Activated T-cell treated with anti-CD3 and anti-CD28 coated beads for 1 hour (primary cell): ENCODE measurements at regions not wholly inside any gene's neighbourhood (a gene's known extent, or its start where the extent isn't known, plus 50 kb on each side); places are given as distances from the start of the nearest gene placed in this dataset.
"Not testable (repeated sequence)": the region's sequence is repeated elsewhere in the genome, so short reads cannot be mapped to it uniquely, and the experiment has no call there.

ENCODE experiments used
- DNase-seq: peaks from one replicate; pipeline ENCODE4 v3.0.0-alpha.2; 2020; ENCODE audit warnings: low read depth

- no peak for DNase-seq
Observed at GRCh38 chr6:141394125-141394536, 738.6 kb upstream of the GJE1 start.

DNA sequence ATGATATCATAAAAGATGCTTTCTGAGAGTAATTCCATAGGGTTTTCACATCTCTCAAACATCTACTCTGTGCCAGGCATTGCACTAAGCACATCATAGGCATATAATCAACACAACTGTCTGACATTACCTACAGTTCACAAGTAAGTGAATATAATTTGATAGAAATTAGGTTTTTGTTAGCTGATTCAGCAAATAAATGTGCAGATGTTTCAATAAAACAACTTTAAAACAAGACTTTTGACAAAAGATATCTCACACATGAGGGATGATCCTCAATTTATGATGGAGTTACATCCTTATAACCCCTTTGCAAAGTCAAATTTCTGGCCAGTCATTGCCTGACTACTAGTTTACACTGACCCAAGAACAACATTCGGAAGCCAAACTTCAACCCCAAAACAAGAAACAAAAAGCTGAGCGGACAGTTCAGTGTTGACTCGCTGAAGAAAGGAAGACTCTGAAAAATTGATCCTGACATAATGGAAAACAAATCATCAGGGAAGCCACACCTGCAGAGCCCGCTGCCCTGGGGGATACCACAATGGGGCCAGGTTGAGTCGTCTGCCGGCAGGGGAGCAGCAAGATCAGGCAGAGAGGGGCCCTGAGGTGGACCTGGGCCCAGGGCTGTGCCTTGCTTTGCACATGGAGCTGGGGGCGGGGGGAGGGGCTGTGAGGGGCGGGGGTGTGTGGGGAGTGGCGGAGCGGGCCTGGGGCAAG, 739.2 kb upstream of the GJE1 start:
- DNase-seq, result no peak

DNA sequence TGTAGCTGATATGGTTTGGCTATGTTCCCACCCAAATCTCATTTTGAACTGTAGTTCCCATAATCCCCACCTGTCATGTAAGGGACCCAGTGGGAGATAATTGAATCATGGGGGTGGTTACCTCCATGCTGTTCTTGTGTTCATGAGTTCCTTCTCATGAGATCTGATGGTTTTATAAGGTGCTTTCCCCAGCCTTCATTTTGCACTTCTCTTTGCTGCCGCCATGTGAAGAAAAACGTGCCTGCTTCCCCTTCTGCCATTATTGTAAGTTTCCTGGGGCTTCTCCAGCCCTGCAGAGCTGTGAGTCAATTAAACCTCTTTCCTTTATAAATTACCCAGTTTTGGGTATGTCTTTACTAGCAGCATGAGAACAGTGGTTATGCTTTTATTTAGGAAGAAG, 741.6 kb upstream of the GJE1 start:
- DNase-seq, result not testable (repeated sequence)

- no peak for DNase-seq
Observed at GRCh38 chr6:141388666-141389065, 744.1 kb upstream of the GJE1 start.

DNA sequence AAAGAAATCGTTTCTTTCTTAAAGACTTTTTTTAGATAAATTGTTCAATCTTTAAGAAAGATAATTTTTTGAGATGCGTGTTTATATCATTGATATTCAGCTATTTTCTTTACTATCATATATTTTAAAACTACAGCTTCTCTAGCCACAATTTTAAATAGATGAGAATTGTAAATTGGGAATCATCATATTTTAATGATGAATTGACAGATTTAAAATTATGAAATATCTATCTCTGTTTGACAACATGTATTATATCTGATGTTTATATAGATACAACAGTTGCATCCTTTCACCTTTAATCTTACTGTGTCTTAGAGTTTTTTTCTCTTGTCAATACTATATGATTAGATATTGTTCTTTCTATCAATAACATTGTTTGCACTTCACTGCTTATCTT, 762.3 kb upstream of the GJE1 start:
- no peak for DNase-seq

- not testable (repeated sequence) for DNase-seq
Observed at GRCh38 chr6:141366796-141367195, 765.9 kb upstream of the GJE1 start.

DNA sequence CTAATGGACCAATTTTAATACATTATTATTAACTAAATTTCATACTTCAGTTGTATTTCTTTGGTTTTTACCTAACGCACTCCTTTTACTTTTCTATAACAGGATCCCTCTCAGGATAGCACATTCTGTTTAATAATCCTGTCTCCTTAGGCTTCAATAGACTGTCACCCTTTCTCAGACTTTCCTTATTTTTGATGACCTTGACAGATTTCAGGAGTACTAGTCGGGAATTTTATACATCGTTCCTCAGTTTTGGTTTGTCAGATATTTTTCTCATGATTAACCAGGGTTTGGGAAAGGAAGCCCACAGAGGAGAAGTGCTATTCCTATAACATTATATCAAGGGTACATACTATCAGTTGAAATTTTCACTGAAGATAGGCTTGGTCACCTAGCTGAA, 768.0 kb upstream of the GJE1 start:
- no peak for DNase-seq

DNA sequence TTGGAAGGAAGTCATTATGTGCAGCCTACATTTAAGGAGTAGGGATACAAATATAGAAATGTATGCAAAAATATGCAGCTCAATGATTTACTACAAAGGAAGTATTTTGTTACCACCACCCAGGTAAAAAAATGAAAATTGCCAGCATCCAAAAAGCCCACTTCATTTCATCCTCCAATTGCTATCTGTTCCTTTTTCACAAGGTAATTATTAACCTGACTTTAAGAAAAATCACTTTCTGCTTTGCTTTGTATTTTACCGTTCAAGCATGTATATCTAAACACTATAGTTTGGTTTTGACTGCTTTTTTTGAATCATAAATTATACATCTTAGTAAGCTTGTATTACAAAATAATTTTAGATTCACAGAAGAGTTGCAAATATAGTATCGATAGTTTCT, 768.5 kb upstream of the GJE1 start:
- no peak for DNase-seq

DNA sequence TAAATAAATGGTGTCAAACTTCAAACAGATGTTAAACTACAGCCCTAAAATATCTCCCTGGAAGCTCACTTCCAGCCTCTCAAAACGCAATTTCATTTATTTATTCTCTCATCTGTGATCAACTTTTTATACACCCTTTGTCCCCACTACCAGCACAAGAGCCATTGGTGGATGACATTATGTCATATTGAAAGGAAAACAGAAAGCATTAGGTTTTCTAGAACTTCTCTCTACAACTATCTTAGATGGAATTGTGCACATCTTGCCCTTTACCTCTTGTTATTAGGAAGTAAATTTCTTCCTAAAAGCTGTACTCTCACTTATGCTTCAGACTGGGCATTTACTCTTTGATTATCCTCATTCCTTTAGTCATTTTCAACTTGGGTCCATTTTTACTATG, 771.2 kb upstream of the GJE1 start:
- DNase-seq, result no peak

DNA sequence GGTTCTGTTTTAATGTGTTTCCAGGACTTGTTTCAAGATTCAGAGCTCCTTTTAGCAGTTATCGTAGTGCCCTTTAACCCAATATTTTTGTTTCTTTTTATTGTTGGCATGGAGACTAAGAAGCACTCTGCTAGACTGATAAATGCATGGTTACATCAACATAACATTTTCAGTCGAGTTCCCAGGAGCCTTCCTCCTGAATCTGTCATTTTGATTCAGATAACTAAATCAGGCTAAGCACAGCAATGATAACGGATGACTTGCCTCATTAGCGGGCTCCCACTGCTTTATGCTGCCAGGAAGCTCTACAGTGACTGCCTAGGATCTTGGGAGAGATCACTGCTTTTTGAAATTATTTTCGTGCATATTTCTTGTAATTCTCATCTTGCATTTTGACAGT, 772.8 kb upstream of the GJE1 start:
- DNase-seq, result no peak

DNA sequence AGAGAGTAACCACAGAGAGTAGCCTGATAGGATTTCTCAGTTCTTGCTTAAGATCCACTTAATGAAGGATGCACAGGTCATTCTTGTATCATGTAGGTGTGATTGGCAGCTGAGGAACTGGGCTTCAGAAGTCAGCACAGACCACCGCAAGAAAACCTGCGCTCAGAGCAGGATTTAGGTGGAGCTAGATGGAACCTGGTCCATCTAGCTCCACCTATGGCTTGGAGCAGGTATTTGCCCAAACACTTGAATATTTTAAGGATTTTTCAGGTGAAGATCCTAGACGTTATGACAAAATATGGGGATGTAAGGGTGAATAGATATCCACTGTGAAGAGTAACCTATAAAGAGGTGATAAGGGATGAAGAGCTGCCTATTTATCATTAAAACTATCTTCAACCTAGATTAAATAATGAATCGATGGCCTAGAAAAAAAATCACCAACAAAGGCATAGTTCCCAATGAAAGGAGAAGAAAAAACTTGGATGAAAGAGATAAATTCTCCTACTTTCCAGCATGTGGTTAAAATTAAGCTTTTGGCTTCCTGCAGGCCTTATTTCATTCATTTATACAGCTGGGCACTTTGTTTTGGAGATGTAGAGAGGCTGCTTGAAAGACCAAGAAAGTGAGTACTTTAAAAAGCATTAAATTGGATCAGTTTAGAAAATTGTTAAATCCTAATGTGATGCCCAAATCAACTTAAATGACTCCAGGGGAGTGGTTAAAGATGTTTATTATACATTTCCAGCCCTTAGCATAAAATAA, 778.4 kb upstream of the GJE1 start:
- DNase-seq, result no peak

DNA sequence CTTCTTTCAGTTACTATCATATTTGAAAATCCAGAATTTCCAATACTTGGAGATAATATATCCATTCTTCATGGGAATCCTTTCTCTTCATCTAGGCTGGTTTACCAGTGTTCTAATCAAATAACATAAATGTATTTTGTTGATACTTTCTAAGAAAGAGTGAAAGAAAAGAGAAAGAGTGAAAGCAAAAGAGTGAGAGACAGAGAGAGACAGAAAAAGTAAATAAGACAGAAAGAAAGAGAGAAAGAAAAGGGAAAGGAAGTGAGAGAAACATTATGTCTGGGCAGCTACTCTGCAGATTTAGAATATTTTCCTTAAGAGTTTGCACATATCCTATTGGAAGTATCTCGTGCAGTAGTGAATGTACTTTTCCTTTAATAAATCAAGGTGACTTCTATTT, 781.0 kb upstream of the GJE1 start:
- DNase-seq, result no peak

- no peak for DNase-seq
Observed at GRCh38 chr6:141349710-141350109, 783.0 kb upstream of the GJE1 start.

GRCh38 chr6:141347906-141348492, 784.7 kb upstream of the GJE1 start:
- no peak for DNase-seq

DNA sequence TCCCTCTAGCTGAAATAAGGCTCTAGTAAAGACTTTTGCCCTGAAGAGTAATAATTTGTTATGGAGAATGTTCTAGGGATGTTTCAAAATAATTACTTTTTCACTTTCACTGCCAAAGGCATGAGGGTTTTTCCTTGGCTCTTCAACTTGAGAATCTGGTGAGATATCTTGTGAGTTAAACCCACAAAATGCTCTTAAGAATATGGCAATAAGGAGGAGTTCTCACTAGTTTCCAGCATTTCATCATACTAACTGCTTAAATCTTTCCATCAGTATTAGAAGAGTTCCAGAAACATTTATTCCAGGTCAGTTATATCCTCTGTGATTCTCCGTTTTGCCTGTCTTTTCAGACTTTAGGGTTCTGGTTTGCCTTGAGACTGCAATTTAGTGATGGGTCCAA, 785.6 kb upstream of the GJE1 start:
- no peak for DNase-seq

DNA sequence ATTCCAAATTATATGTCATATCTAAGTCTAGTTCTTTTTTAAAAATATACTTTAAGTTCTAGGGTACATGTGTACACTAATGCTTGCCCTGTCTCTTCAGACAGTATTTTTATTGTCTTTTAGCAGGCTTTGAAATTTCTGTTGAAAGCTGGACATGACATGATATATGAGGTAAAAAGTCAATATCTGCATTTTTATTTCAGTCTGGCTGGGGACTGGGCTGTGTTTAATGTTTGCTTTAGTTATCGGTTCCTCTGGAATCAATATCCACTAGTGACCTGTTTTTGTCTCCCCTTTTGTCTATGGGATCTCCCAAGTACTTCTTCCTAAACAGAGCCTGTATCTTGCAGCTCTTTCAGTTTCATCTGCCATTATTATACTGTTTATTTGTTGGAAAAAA, 786.2 kb upstream of the GJE1 start:
- no peak for DNase-seq

- DNase-seq, result no peak
Observed at GRCh38 chr6:141337191-141337590, 795.5 kb upstream of the GJE1 start.

- DNase-seq, result no peak
Observed at GRCh38 chr6:141335477-141336273, 797.0 kb upstream of the GJE1 start.

GRCh38 chr6:141326925-141327324, 805.8 kb upstream of the GJE1 start:
- DNase-seq, result no peak

- no peak for DNase-seq
Observed at GRCh38 chr6:141326426-141326825, 806.3 kb upstream of the GJE1 start.

- no peak for DNase-seq
Observed at GRCh38 chr6:141321493-141322347, 811.0 kb upstream of the GJE1 start.

DNA sequence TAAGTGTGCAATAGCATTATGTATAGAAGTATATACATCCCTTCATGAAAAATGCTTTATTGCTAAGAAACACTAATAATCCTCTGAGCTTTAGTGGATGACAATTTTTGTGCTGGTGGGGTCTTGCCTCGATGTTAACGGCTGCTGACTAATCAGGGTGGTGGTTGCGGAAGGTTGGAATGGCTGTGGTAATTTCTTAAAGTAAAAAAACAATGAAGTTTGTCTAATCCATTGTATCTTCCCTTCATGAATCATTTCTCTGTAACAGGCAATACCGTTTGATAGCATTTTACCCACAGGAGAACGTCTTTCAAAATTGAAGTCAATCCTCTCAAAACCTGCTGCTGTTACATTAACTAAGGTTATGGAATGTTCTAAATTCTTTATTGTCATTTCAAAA, 816.5 kb upstream of the GJE1 start:
- DNase-seq, result no peak
